HCT116 (cell line): ENCODE measurements at regions not wholly inside any gene's neighbourhood (a gene's known extent, or its start where the extent isn't known, plus 50 kb on each side); places are given as distances from the start of the nearest gene placed in this dataset.

Source experiments
- ATAC-seq: fragments of 200-7000 bp; cut with Tn5 transposase; 2 replicates; pipeline ENCODE4 v1.9.1; 2020; ENCODE audit warnings: mild to moderate bottlenecking, moderate library complexity
- BruUV-seq: library from RNA; stranded (reverse); fragments of 400-500 nt; replicated peaks from 2 replicates; lab custom pipeline; 2021; lab: Mats Ljungman, UMichigan
- CTCF ChIA-PET: fragments of 300-600 bp; sonication (Branson Sonifier 250); formaldehyde crosslinking; loops from one replicate; lab custom pipeline; 2021; ENCODE audit warnings: antibody characterized with exemption; lab: Charles Lee
- POLR2A ChIA-PET: fragments of 300-600, 350-600 bp; sonication (Branson Sonifier 250); formaldehyde crosslinking; loops from one replicate; lab custom pipeline; 2021; ENCODE audit warnings: antibody characterized with exemption; lab: Charles Lee
- RAD21 ChIA-PET, 2 experiments: fragments of 300-600 bp; sonication (Branson Sonifier 250); formaldehyde crosslinking; loops; one replicate each; lab custom pipeline; 2023; ENCODE audit warnings: low total read pairs in 2 of 2; ENCODE audit not compliant: uncharacterized antibody in 2 of 2, unreplicated experiment in 2 of 2, low non-redundant PET in 1 of 2; lab: Charles Lee
- DNase-seq: peaks from one replicate; pipeline ENCODE4 v3.0.0-alpha.2; 2010; ENCODE audit warnings: low read depth, low spot score
- H2AFZ ChIP-seq: fragments of 200-600 bp; shearing (Covaris generic), sonication (generic); 2 replicates; pipeline ENCODE4 v1.6.1; 2017; ENCODE audit warnings: low read depth, mixed run types, mixed read lengths, antibody characterized with exemption, low read length; ENCODE audit not compliant: poor library complexity, severe bottlenecking
- H3K27ac ChIP-seq: 2 replicates; pipeline ENCODE4 v1.5.1; 2012; ENCODE audit warnings: low read depth, low read length
- H3K27me3 ChIP-seq: fragments of 200-600 bp; sonication (generic); 2 replicates; pipeline ENCODE4 v1.6.1; 2016; ENCODE audit warnings: mixed run types, low read length, mixed read lengths; ENCODE audit not compliant: insufficient read depth
- H3K36me3 ChIP-seq, 2 experiments: fragments of 200-500 bp in 1 of 2; fragments of 200-600 bp in 1 of 2; sonication (Bioruptor generic) in 1 of 2; sonication (generic) in 1 of 2; 2 replicates each; pipeline versions ENCODE4 v1.5.1 to v1.6.1; 2014 to 2016; ENCODE audit warnings: low read length in 2 of 2, inconsistent platforms in 1 of 2, mixed read lengths in 1 of 2, mixed run types in 1 of 2; ENCODE audit not compliant: insufficient read depth in 2 of 2, control insufficient read depth in 1 of 2
- H3K4me1 ChIP-seq, 2 experiments: fragments of 200-600 bp in 1 of 2; sonication (generic) in 1 of 2; 2 replicates each; pipeline versions ENCODE4 v1.5.1 to v1.6.1; 2012 to 2017; ENCODE audit warnings: low read length in 2 of 2, inconsistent platforms in 1 of 2, mild to moderate bottlenecking in 1 of 2, mixed read lengths in 1 of 2, mixed run types in 1 of 2, moderate library complexity in 1 of 2; ENCODE audit not compliant: insufficient read depth in 2 of 2, control insufficient read depth in 1 of 2
- H3K4me2 ChIP-seq: fragments of 200-600 bp; sonication (generic); 2 replicates; pipeline ENCODE4 v1.6.1; 2017; ENCODE audit warnings: mixed run types, low read length, mixed read lengths
- H3K4me3 ChIP-seq, 2 experiments: fragments of 200-600 bp in 1 of 2; sonication (generic) in 1 of 2; replicated peaks in 1 of 2; 2 replicates each; pipeline ENCODE4 v1.5.1; 2011 to 2016; ENCODE audit warnings: low read length in 2 of 2, control low read depth in 1 of 2, low read depth in 1 of 2, mild to moderate bottlenecking in 1 of 2, mixed read lengths in 1 of 2, mixed run types in 1 of 2
- H3K79me2 ChIP-seq: fragments of 200-600 bp; sonication (generic); 2 replicates; pipeline ENCODE4 v1.6.1; 2017; ENCODE audit warnings: mild to moderate bottlenecking, mixed run types, low read length, moderate library complexity, mixed read lengths; ENCODE audit not compliant: insufficient read depth
- H3K9ac ChIP-seq: fragments of 200-600 bp; sonication (generic); 2 replicates; pipeline ENCODE4 v1.6.1; 2016; ENCODE audit warnings: low read length, mixed read lengths
- H3K9me2 ChIP-seq: fragments of 200-600 bp; sonication (generic), shearing (Covaris generic); 2 replicates; pipeline ENCODE4 v1.6.1; 2017; ENCODE audit warnings: mixed run types, mild to moderate bottlenecking, moderate library complexity; ENCODE audit not compliant: insufficient read depth
- H3K9me3 ChIP-seq, 2 experiments: fragments of 200-500 bp in 1 of 2; fragments of 200-600 bp in 1 of 2; sonication (Bioruptor generic) in 1 of 2; sonication (generic) in 1 of 2; 2 replicates each; pipeline ENCODE4 v1.6.1; 2014 to 2017; ENCODE audit warnings: low read length in 2 of 2, mixed read lengths in 2 of 2, inconsistent platforms in 1 of 2, low read depth in 1 of 2, mild to moderate bottlenecking in 1 of 2, mixed run types in 1 of 2, moderate library complexity in 1 of 2; ENCODE audit not compliant: control insufficient read depth in 1 of 2, insufficient read depth in 1 of 2
- H4K20me1 ChIP-seq: fragments of 200-600 bp; sonication (generic), shearing (Covaris generic); 2 replicates; pipeline ENCODE4 v1.6.1; 2017; ENCODE audit warnings: mixed run types, mild to moderate bottlenecking, moderate library complexity; ENCODE audit not compliant: insufficient read depth
- CBX3 ChIP-seq: IDR thresholded peaks from 2 replicates; pipeline ENCODE4 v1.6.1; 2012; ENCODE audit warnings: low read depth
- CEBPB ChIP-seq: IDR thresholded peaks from 2 replicates; pipeline ENCODE4 v1.6.1; 2012; ENCODE audit warnings: low read depth
- EGR1 ChIP-seq: IDR thresholded peaks from 2 replicates; pipeline ENCODE4 v1.6.1; 2012; ENCODE audit warnings: low read depth
- ELF1 ChIP-seq: IDR thresholded peaks from 2 replicates; pipeline ENCODE4 v1.6.1; 2012; ENCODE audit warnings: low read depth, borderline replicate concordance
- FOSL1 ChIP-seq: IDR thresholded peaks from 2 replicates; pipeline ENCODE4 v1.6.1; 2012; ENCODE audit warnings: low read depth
- JUND ChIP-seq: IDR thresholded peaks from 2 replicates; pipeline ENCODE4 v1.6.1; 2012
- MAX ChIP-seq: IDR thresholded peaks from 2 replicates; pipeline ENCODE4 v1.6.1; 2012
- RAD21 ChIP-seq: IDR thresholded peaks from 2 replicates; pipeline ENCODE4 v1.6.1; 2012; ENCODE audit warnings: low read depth, mild to moderate bottlenecking
- SIN3A ChIP-seq: IDR thresholded peaks from 2 replicates; pipeline ENCODE4 v1.6.1; 2012; ENCODE audit warnings: low read depth
- SP1 ChIP-seq: IDR thresholded peaks from 2 replicates; pipeline ENCODE4 v1.6.1; 2012; ENCODE audit warnings: low read depth
- SRF ChIP-seq: IDR thresholded peaks from 2 replicates; pipeline ENCODE4 v1.6.1; 2012; ENCODE audit warnings: low read depth
- TCF7L2 ChIP-seq: IDR thresholded peaks from 2 replicates; pipeline ENCODE4 v1.7.0; 2011; ENCODE audit warnings: borderline replicate concordance, inconsistent platforms; ENCODE audit not compliant: insufficient read depth, insufficient read length; ENCODE audit errors: extremely low read depth
- YY1 ChIP-seq: IDR thresholded peaks from 2 replicates; pipeline ENCODE4 v1.6.1; 2011; ENCODE audit warnings: low read length, low read depth, moderate library complexity, mild to moderate bottlenecking; ENCODE audit not compliant: insufficient replicate concordance; ENCODE audit errors: extremely low read depth
- ZNF274 ChIP-seq: fragments of 200-500 bp; sonication (Bioruptor generic); IDR thresholded peaks from 2 replicates; pipeline ENCODE4 v1.6.1; 2014; ENCODE audit warnings: mild to moderate bottlenecking, low read depth, low read length, inconsistent platforms
- intact Hi-C: fragments of 100-400 bp; cut with micrococcal nuclease; formaldehyde crosslinking; loops from 2 replicates; pipeline ENCODE4 v1.10.0; 2022
- TF ChIP-seq, protein P1 (sequence below), 3 experiments: fragments of 200-600 bp in 1 of 3; sonication (generic) in 1 of 3; IDR thresholded peaks in 2 of 3; conservative IDR thresholded peaks in 1 of 3; 2 replicates each; pipeline ENCODE4 v1.5.1; 2012 to 2017; ENCODE audit warnings: low read depth in 2 of 3, low read length in 2 of 3, antibody characterized with exemption in 1 of 3, borderline replicate concordance in 1 of 3, control low read depth in 1 of 3, mild to moderate bottlenecking in 1 of 3, mixed read lengths in 1 of 3, mixed run types in 1 of 3, moderate library complexity in 1 of 3; ENCODE audit not compliant: insufficient read depth in 1 of 3
- TF ChIP-seq, protein P2 (sequence below): IDR thresholded peaks from 2 replicates; pipeline ENCODE4 v1.6.1; 2011; ENCODE audit warnings: mild to moderate bottlenecking, low read length, moderate library complexity; ENCODE audit not compliant: insufficient replicate concordance; ENCODE audit errors: extremely low read depth

- DNase-seq (no peak), ATAC-seq (no peak)
- Histone ChIP-seq H3K27ac (no peak overlapping the region), H4K20me1 (no peaks in the 10 kb centered on the region), H3K9me2 (no peaks in the 10 kb centered on the region), H3K9me3 (no peaks in the 10 kb centered on the region), H3K27me3 (peaks cover 9% of the 10 kb centered on the region), H3K9ac (no peak overlapping the region), H2AFZ (no peak overlapping the region), H3K4me1 (no peaks in the 10 kb centered on the region), H3K79me2 (no peaks in the 10 kb centered on the region), H3K36me3 (no peaks in the 10 kb centered on the region)
- CTCF ChIA-PET: no interaction called here
- RAD21 ChIA-PET: no interaction called here
- BruUV-seq: no TSS peak
- intact Hi-C loops: no loop called here
- POLR2A ChIA-PET: no interaction called here
- TF ChIP-seq MAX (no peak), CEBPB (no peak), JUND (no peak), RAD21 (no peak), TCF7L2 (no peak), ELF1 (no peak), EGR1 (no peak), FOSL1 (no peak), YY1 (no peak), CBX3 (no peak), SRF (no peak)
- TF ChIP-seq, all 23 proteins: peak for 0
- no peak overlapping the region for H3K4me3 ChIP-seq
- no peak overlapping the region for H3K4me2 ChIP-seq
These were observed 280.2 kb downstream of the TMEM121 start for GRCh38 chr14:105806568-105806967.

- H3K36me3 ChIP-seq: no peaks in the 10 kb centered on the region
- H3K27me3 ChIP-seq: peaks cover 43% of the 10 kb centered on the region
- H2AFZ ChIP-seq: no peak overlapping the region
- no peaks in the 10 kb centered on the region for H3K9me3 ChIP-seq
- H3K4me1 ChIP-seq: no peaks in the 10 kb centered on the region
- DNase-seq (no peak), ATAC-seq (no peak)
- no peaks in the 10 kb centered on the region for H3K79me2 ChIP-seq
- RAD21 ChIA-PET: no interaction called here
- BruUV-seq: no TSS peak
- POLR2A ChIA-PET: no interaction called here
- H3K9ac ChIP-seq: no peak overlapping the region
- H3K4me2 ChIP-seq: no peak overlapping the region
- intact Hi-C loops: no loop called here
- CTCF ChIA-PET: no interaction called here
- H3K9me2 ChIP-seq: no peaks in the 10 kb centered on the region
- TF ChIP-seq SP1: no peak
- no peak for TF ChIP-seq SRF
- TF ChIP-seq, protein P1, sequence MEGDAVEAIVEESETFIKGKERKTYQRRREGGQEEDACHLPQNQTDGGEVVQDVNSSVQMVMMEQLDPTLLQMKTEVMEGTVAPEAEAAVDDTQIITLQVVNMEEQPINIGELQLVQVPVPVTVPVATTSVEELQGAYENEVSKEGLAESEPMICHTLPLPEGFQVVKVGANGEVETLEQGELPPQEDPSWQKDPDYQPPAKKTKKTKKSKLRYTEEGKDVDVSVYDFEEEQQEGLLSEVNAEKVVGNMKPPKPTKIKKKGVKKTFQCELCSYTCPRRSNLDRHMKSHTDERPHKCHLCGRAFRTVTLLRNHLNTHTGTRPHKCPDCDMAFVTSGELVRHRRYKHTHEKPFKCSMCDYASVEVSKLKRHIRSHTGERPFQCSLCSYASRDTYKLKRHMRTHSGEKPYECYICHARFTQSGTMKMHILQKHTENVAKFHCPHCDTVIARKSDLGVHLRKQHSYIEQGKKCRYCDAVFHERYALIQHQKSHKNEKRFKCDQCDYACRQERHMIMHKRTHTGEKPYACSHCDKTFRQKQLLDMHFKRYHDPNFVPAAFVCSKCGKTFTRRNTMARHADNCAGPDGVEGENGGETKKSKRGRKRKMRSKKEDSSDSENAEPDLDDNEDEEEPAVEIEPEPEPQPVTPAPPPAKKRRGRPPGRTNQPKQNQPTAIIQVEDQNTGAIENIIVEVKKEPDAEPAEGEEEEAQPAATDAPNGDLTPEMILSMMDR (IDR thresholded peaks at IDR 0.05 in 2 of 3, conservative IDR thresholded peaks at IDR 0.05 in 1 of 3; ENCODE audit: borderline replicate concordance in 1 of 3, insufficient read depth in 1 of 3, low read depth in 2 of 3, low read length in 2 of 3): no peak
- TF ChIP-seq SIN3A: no peak
- TF ChIP-seq EGR1: no peak
- TF ChIP-seq, protein P2, sequence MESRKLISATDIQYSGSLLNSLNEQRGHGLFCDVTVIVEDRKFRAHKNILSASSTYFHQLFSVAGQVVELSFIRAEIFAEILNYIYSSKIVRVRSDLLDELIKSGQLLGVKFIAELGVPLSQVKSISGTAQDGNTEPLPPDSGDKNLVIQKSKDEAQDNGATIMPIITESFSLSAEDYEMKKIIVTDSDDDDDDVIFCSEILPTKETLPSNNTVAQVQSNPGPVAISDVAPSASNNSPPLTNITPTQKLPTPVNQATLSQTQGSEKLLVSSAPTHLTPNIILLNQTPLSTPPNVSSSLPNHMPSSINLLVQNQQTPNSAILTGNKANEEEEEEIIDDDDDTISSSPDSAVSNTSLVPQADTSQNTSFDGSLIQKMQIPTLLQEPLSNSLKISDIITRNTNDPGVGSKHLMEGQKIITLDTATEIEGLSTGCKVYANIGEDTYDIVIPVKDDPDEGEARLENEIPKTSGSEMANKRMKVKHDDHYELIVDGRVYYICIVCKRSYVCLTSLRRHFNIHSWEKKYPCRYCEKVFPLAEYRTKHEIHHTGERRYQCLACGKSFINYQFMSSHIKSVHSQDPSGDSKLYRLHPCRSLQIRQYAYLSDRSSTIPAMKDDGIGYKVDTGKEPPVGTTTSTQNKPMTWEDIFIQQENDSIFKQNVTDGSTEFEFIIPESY: no peak
- no peak for TF ChIP-seq TCF7L2
- TF ChIP-seq ZNF274: no peak
- TF ChIP-seq, all 23 proteins: peak for 0
- Histone ChIP-seq H3K27ac (no peak overlapping the region), H4K20me1 (no peaks in the 10 kb centered on the region), H3K4me3 (no peak overlapping the region)
These were observed 291.8 kb downstream of the TMEM121 start for GRCh38 chr14:105817971-105818711.
